Nephron progenitor cell (in vitro differentiated cells): ENCODE measurements at regions not wholly inside any gene's neighbourhood (a gene's known extent, or its start where the extent isn't known, plus 50 kb on each side); places are given as distances from the start of the nearest gene placed in this dataset.

ENCODE experiments used
- DNase-seq: peaks from one replicate; pipeline ENCODE4 v3.0.0; 2021
- H3K27ac Mint-ChIP-seq: 2 replicates; pipeline ENCODE4 v1.8.0; 2021; ENCODE audit warnings: mild to moderate bottlenecking, moderate library complexity, mixed read lengths
- H3K27me3 Mint-ChIP-seq: 2 replicates; pipeline ENCODE4 v1.8.0; 2021; ENCODE audit warnings: mild to moderate bottlenecking, low read depth, mixed read lengths; ENCODE audit not compliant: poor library complexity
- H3K36me3 Mint-ChIP-seq: 2 replicates; pipeline ENCODE4 v1.8.0; 2021; ENCODE audit warnings: low read depth, mixed read lengths
- H3K4me1 Mint-ChIP-seq: 2 replicates; pipeline ENCODE4 v1.8.0; 2021; ENCODE audit warnings: mixed read lengths
- H3K4me3 Mint-ChIP-seq: 2 replicates; pipeline ENCODE4 v1.8.0; 2021; ENCODE audit warnings: mild to moderate bottlenecking, moderate library complexity, mixed read lengths
- H3K9me3 Mint-ChIP-seq: 2 replicates; pipeline ENCODE4 v1.8.0; 2021; ENCODE audit warnings: mild to moderate bottlenecking, moderate library complexity, mixed read lengths
- TF ChIP-seq, protein P1 (sequence below): fragments of 200-600 bp; sonication (generic); IDR thresholded peaks from 2 replicates; pipeline ENCODE4 v1.5.0; 2021; ENCODE audit warnings: antibody characterized with exemption

- DNase-seq = no peak
- H3K27ac Mint-ChIP-seq = no peak overlapping the region
- peaks cover 9% of the 10 kb centered on the region for H3K27me3 Mint-ChIP-seq
- TF ChIP-seq, protein P1, sequence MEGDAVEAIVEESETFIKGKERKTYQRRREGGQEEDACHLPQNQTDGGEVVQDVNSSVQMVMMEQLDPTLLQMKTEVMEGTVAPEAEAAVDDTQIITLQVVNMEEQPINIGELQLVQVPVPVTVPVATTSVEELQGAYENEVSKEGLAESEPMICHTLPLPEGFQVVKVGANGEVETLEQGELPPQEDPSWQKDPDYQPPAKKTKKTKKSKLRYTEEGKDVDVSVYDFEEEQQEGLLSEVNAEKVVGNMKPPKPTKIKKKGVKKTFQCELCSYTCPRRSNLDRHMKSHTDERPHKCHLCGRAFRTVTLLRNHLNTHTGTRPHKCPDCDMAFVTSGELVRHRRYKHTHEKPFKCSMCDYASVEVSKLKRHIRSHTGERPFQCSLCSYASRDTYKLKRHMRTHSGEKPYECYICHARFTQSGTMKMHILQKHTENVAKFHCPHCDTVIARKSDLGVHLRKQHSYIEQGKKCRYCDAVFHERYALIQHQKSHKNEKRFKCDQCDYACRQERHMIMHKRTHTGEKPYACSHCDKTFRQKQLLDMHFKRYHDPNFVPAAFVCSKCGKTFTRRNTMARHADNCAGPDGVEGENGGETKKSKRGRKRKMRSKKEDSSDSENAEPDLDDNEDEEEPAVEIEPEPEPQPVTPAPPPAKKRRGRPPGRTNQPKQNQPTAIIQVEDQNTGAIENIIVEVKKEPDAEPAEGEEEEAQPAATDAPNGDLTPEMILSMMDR = no peak
- no peaks in the 10 kb centered on the region for H3K4me1 Mint-ChIP-seq
- H3K4me3 Mint-ChIP-seq = no peak overlapping the region
- H3K9me3 Mint-ChIP-seq = no peaks in the 10 kb centered on the region
- H3K36me3 Mint-ChIP-seq = no peaks in the 10 kb centered on the region
Measured at GRCh38 chr5:159735749-159736660, 180.3 kb upstream of the ADRA1B start.

DNA sequence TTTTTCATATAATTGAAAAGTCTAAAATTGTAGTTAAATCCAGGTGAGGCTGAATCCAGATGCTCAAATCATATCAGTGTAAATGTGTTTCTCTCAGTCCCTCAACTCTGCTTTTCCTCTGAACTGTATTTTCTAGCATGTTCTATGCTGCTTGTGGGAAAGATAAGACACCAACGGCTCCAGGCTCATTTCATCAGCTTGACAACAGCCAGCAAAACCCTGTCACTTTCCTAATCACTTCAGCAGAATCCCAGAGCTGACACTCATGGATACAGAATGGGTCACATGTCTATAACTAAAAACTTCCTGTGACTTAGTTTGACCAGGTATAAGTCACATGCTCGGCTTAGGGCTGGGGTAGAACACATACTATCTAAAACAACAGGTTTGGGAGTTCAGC lies 179.4 kb upstream of the ADRA1B start:
- Mint-ChIP-seq H3K4me1 (no peaks in the 10 kb centered on the region), H3K4me3 (no peak overlapping the region), H3K27ac (no peak overlapping the region), H3K27me3 (peaks cover 9% of the 10 kb centered on the region), H3K9me3 (no peaks in the 10 kb centered on the region), H3K36me3 (no peaks in the 10 kb centered on the region)
- no peak for DNase-seq
- TF ChIP-seq, protein P1 = no peak

GRCh38 chr5:159737263-159737662 lies 179.0 kb upstream of the ADRA1B start:
- Mint-ChIP-seq H3K27me3 (peaks cover 9% of the 10 kb centered on the region), H3K36me3 (no peaks in the 10 kb centered on the region), H3K9me3 (peaks cover 2% of the 10 kb centered on the region), H3K4me1 (no peaks in the 10 kb centered on the region), H3K27ac (no peak overlapping the region), H3K4me3 (no peak overlapping the region)
- TF ChIP-seq, protein P1 = no peak
- DNase-seq = no peak

DNA sequence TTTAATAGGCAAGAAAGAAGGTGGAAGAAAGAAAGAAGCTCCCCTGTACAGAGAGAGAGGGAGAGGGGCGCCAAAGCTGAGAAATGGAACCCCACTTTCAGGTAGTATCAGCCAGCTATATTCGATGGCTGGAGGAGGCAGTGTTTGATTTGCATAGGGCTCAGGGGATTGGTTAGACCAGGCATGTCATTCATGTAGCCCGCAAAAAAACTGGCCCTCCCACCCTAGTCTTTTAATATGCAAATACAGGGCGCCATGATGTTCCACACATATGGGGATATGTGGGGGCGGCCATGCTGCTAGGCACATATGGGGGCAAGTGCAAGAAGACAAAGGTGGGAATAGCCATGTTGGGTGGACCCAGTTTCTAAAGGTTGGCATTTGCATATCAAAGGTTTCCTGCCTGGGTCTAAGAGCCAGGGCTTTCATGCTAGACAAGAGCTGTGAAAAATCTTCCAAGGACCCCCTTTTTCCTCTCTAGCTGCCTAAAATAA lies 174.4 kb upstream of the ADRA1B start:
- no peak for DNase-seq
- Mint-ChIP-seq H3K9me3 (peaks cover 11% of the 10 kb centered on the region), H3K27me3 (peaks cover 6% of the 10 kb centered on the region), H3K4me3 (no peak overlapping the region), H3K27ac (no peak overlapping the region), H3K36me3 (no peaks in the 10 kb centered on the region), H3K4me1 (no peaks in the 10 kb centered on the region)
- TF ChIP-seq, protein P1 = no peak

GRCh38 chr5:159743234-159743633 lies 173.0 kb upstream of the ADRA1B start:
- peaks cover 6% of the 10 kb centered on the region for H3K27me3 Mint-ChIP-seq
- H3K4me1 Mint-ChIP-seq = no peaks in the 10 kb centered on the region
- TF ChIP-seq, protein P1 = no peak
- DNase-seq = no peak
- H3K9me3 Mint-ChIP-seq = peaks cover 11% of the 10 kb centered on the region
- H3K4me3 Mint-ChIP-seq = no peak overlapping the region
- no peaks in the 10 kb centered on the region for H3K36me3 Mint-ChIP-seq
- no peak overlapping the region for H3K27ac Mint-ChIP-seq

- TF ChIP-seq, protein P1 = no peak
- Mint-ChIP-seq H3K9me3 (peaks cover 12% of the 10 kb centered on the region), H3K36me3 (no peaks in the 10 kb centered on the region), H3K27me3 (peaks cover 9% of the 10 kb centered on the region), H3K4me1 (peaks cover 4% of the 10 kb centered on the region), H3K27ac (no peak overlapping the region), H3K4me3 (no peak overlapping the region)
- no peak for DNase-seq
Measured at GRCh38 chr5:159746707-159747106, 169.6 kb upstream of the ADRA1B start.
